Heart right ventricle (tissue), 16 donors: ENCODE measurements at regions not wholly inside any gene's neighbourhood (a gene's known extent, or its start where the extent isn't known, plus 50 kb on each side); places are given as distances from the start of the nearest gene placed in this dataset.
"Not testable (repeated sequence)": the region's sequence is repeated elsewhere in the genome, so short reads cannot be mapped to it uniquely, and the experiment has no call there.

Source experiments
- ATAC-seq, 8 donors: fragments of 200-7000 bp; cut with Tn5 transposase; one replicate each; pipeline ENCODE4 v1.9.1; 2020; ENCODE audit warnings: mild to moderate bottlenecking in 8 of 8, moderate library complexity in 8 of 8, moderate number of reproducible peaks in 1 of 8
- DNase-seq, 2 donors: peaks; one replicate each; pipeline ENCODE4 v3.0.0-alpha.2; 2020
- H3K27ac ChIP-seq, 10 donors: fragments of 200-600 bp; sonication (generic) in 2 of 10; one replicate each; pipeline versions ENCODE4 v1.5.0 to v1.8.0; 2020 to 2022; ENCODE audit warnings: mild to moderate bottlenecking in 3 of 10
- H3K27me3 ChIP-seq, 7 donors: fragments of 200-600 bp; one replicate each; pipeline ENCODE4 v1.8.0; 2021 to 2022; ENCODE audit warnings: mild to moderate bottlenecking in 2 of 7
- H3K36me3 ChIP-seq, 9 donors: fragments of 200-600 bp; sonication (generic) in 1 of 9; one replicate each; pipeline versions ENCODE4 v1.5.0 to v1.8.0; 2020 to 2022; ENCODE audit warnings: mild to moderate bottlenecking in 2 of 9
- H3K4me1 ChIP-seq, 9 donors: fragments of 200-600 bp; sonication (generic) in 1 of 9; one replicate each; pipeline versions ENCODE4 v1.5.0 to v1.8.0; 2020 to 2022; ENCODE audit warnings: mild to moderate bottlenecking in 4 of 9
- H3K4me3 ChIP-seq, 10 donors: fragments of 200-600 bp; sonication (generic) in 2 of 10; one replicate each; pipeline versions ENCODE4 v1.5.0 to v1.8.0; 2020 to 2022; ENCODE audit warnings: mild to moderate bottlenecking in 7 of 10, moderate library complexity in 2 of 10
- H3K9me3 ChIP-seq, 11 donors: fragments of 200-600 bp in 10 of 11; sonication (generic) in 2 of 11; one replicate each; pipeline versions ENCODE4 v1.5.0 to v1.8.0; 2013 to 2022; ENCODE audit warnings: mild to moderate bottlenecking in 2 of 11, control low read depth in 1 of 11, moderate library complexity in 1 of 11
- WGBS, 2 donors: extraction: QIAGEN DNeasy Blood & Tissue Kit; methylation state at CpG; one replicate each; pipeline ENCODE4 v1.1.7; 2013; ENCODE audit warnings: inconsistent platforms in 1 of 2; 5-methylcytosine and 5-hydroxymethylcytosine counted together
- intact Hi-C, 10 donors: fragments of 100-400 bp; cut with DNase I; formaldehyde crosslinking; loops; one replicate each; pipeline versions ENCODE4 v1.11.1 to v1.14.2; 2022
- TF ChIP-seq, protein P1 (sequence below), 9 donors: fragments of 200-600 bp; sonication (generic) in 2 of 9; IDR thresholded peaks; one replicate each; pipeline versions ENCODE4 v1.5.0 to v1.8.0; 2021 to 2022; ENCODE audit warnings: antibody characterized with exemption in 9 of 9, mild to moderate bottlenecking in 5 of 9, moderate library complexity in 1 of 9
- donor health status: Arrhythmogenic right ventricular cardiomyopathy.
- donor health status: ischemic (EF 13 %, LVEDD 7.1; RV severe dilation, severe dysfunction).
- donor health status: healthy with polysubstance abuse.
- donor health status: DM: no; HTN: yes; CAD: no.
- donor health status: DM: no; HTN: no; CAD: no.
- donor health status: ischemic (EF 25% LVEDD 6.9; RV normal size, moderate dysfunction).
- donor health status: ischemic (EF 25% LVEDD 5.7; RV mildly dilated, moderate dysfunction).
- donor health status: healthy.
- donor health status: DM: yes; HTN: yes; CAD: no.
- donor health status: Ischemic cardiomyopathy.
- donor health status: ischemic (EF 35%, LVEDD 5.7; RV mildly dilated, moderate dysfunction).
- donor health status: nonischemic (EF 11% LVEDD 7.7; RV severe dilation, severe dysfunction).
- donor health status: DM: yes; HTN: yes; CAD: no.
- donor health status: PGD.
- donor health status: ischemic (EF 29% LVEDD 5.4; RV normal size, mild dysfunction).
- donor health status: nonischemic (EF 23%, LVEDD 6.1; RV moderate dilation, normal function).

DNA sequence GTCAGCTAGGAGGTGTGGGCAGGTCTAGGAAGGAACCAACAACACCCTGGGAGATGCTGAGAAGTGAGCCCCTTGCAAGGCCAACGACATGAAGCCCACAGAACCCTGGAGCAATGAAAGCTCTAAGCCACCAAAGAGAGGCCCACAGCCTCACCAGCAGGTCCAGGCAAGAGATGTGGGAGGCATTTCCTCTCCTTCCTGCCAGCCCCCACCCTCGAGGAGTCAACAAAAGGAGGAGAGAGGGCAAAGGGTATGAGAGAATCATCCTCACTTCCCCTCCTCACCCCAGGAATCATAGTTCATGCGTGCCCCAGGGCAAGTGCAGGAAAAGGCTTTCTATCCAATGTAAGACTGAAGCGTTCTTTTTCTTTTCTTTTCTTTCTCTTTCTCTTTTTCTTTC is 195.8 kb downstream of the SHQ1 start:
- Histone ChIP-seq H3K36me3 (no peaks in the 10 kb centered on the region), H3K27me3 (peaks cover 0 to 30% (median 13%) of the 10 kb centered on the region in 7 donors), H3K4me1 (peaks cover 2 to 12% (median 7%) of the 10 kb centered on the region in 9 donors), H3K9me3 (no peaks in the 10 kb centered on the region), H3K4me3 (no peak overlapping the region), H3K27ac (no peak overlapping the region)
- DNase-seq (no peak), ATAC-seq (no peak)
- intact Hi-C loops = no loop called here
- TF ChIP-seq, protein P1, sequence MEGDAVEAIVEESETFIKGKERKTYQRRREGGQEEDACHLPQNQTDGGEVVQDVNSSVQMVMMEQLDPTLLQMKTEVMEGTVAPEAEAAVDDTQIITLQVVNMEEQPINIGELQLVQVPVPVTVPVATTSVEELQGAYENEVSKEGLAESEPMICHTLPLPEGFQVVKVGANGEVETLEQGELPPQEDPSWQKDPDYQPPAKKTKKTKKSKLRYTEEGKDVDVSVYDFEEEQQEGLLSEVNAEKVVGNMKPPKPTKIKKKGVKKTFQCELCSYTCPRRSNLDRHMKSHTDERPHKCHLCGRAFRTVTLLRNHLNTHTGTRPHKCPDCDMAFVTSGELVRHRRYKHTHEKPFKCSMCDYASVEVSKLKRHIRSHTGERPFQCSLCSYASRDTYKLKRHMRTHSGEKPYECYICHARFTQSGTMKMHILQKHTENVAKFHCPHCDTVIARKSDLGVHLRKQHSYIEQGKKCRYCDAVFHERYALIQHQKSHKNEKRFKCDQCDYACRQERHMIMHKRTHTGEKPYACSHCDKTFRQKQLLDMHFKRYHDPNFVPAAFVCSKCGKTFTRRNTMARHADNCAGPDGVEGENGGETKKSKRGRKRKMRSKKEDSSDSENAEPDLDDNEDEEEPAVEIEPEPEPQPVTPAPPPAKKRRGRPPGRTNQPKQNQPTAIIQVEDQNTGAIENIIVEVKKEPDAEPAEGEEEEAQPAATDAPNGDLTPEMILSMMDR (IDR thresholded peaks at IDR 0.05) = no peak
- 65 to 69% methylated on average over 4 of the region's 4 CpGs for WGBS, 2 donors

DNA sequence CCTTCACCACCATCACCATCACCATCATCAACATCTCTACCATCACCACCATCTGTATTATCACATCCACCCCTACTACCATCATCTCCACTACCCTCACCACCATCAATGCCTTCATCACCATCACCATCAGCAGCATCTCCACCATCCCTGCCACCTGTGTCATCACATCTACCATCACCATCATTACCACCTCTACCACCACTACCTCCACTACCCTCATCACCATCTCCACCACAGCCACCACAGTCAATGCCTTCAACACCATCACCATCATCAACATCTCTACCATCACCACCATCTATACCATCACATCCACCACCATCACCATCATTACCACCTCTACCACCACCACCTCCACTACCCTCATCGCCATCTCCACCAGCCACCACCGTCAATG is 196.7 kb downstream of the SHQ1 start:
- Histone ChIP-seq H3K27me3 (peaks cover 0 to 25% (median 13%) of the 10 kb centered on the region in 7 donors), H3K4me1 (peaks cover 2 to 12% (median 7%) of the 10 kb centered on the region in 9 donors), H3K27ac (no peak overlapping the region), H3K9me3 (no peaks in the 10 kb centered on the region), H3K36me3 (no peaks in the 10 kb centered on the region), H3K4me3 (no peak overlapping the region)
- TF ChIP-seq, protein P1 (IDR thresholded peaks at IDR 0.05) = no peak
- intact Hi-C loops = no loop called here
- 98 to 99% methylated on average over 2 of the region's 2 CpGs for WGBS, 2 donors
- DNase-seq (no peak), ATAC-seq (no peak)

DNA sequence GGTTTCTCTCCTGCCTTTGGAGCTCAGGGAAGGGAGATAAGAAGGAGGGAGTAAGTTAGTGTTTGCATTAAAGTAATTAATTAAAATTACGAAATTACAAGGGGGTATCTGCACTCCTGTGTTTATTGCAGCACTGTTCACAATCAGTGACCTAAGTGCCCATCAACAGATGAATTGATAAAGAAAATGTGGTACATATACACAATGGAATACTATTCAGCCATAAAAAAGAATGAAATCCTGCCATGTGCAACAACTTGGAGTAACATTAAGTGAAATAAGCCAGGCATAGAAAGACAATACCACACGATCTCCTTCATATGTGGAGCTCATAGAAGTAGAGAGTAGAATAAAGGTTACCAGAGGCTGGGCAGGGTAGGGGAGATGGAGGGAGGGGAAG is 202.0 kb downstream of the SHQ1 start:
- 66 to 93% methylated on average over 2 of the region's 2 CpGs for WGBS, 2 donors
- intact Hi-C loops = no loop called here
- TF ChIP-seq, protein P1 (IDR thresholded peaks at IDR 0.05) = no peak
- Histone ChIP-seq H3K27ac (no peak overlapping the region), H3K4me3 (no peak overlapping the region), H3K36me3 (no peaks in the 10 kb centered on the region), H3K4me1 (no peaks in the 10 kb centered on the region), H3K9me3 (peaks cover 0 to 4% (median 0%) of the 10 kb centered on the region in 11 donors), H3K27me3 (peaks cover 0 to 9% (median 0%) of the 10 kb centered on the region in 7 donors)
- no peak for DNase-seq
- no peak for ATAC-seq

DNA sequence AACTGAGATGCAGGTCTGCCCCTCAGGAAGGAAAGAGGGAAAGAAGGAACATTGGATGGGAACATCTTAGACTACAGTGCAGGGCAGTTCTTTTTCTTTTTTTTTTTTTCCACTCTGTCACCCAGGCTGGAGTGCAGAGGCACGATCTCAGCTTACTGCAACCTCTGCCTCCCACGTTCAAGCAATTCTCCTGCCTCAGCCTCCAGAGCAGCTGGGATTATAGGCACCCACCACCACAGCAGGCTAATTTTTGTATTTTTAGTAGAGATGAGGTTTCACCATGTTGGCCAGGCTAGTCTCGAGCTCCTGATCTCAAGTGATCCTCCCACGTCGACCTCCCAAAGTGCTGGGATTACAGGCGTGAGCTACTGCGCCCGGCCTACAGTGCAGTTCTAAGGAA is 204.6 kb downstream of the SHQ1 start:
- 94 to 95% methylated on average over 8 of the region's 8 CpGs for WGBS, 2 donors
- not testable (repeated sequence) for ATAC-seq

DNA sequence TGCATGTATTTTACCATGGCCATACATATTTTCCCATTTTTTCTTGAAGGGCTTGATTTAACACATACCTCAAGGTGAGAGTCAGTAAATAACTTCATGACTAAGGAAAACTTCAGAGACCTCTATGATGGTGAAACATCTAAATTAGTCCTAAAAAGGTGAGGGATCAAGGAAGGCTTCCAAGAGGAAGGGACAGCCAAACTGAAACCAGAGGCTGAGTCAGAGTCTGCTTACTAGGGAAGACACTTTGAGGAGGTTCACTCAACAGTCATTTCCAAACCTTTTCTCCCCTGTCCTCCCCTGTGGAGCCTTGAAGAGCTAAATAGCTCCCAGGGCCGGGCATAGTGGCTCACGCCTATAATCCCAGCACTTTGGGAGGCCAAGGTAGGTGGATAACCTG is 206.6 kb downstream of the SHQ1 start:
- TF ChIP-seq, protein P1 (IDR thresholded peaks at IDR 0.05) = no peak
- Histone ChIP-seq H3K36me3 (no peaks in the 10 kb centered on the region), H3K9me3 (peaks cover 0 to 4% (median 0%) of the 10 kb centered on the region in 11 donors), H3K4me3 (no peak overlapping the region), H3K4me1 (peaks cover 0 to 8% (median 0%) of the 10 kb centered on the region in 9 donors), H3K27me3 (peaks cover 0 to 9% (median 0%) of the 10 kb centered on the region in 7 donors), H3K27ac (no peak overlapping the region)
- DNase-seq = no peak
- intact Hi-C loops = no loop called here
- 93 to 97% methylated on average over 2 of the region's 2 CpGs for WGBS, 2 donors
- no peak for ATAC-seq

More for the DNA sequence above, 204.6 kb downstream of the SHQ1 start:
- H3K4me1 ChIP-seq, H3K9me3 ChIP-seq, H3K27ac ChIP-seq, H3K4me3 ChIP-seq, H3K36me3 ChIP-seq, intact Hi-C loops, DNase-seq, H3K27me3 ChIP-seq: not testable (repeated sequence)
